HG03442 (cell line): ENCODE measurements at regions not wholly inside any gene's neighbourhood (a gene's known extent, or its start where the extent isn't known, plus 50 kb on each side); places are given as distances from the start of the nearest gene placed in this dataset.
"Not testable (repeated sequence)": the region's sequence is repeated elsewhere in the genome, so short reads cannot be mapped to it uniquely, and the experiment has no call there.

ENCODE experiments used
- ATAC-seq: cut with Tn5 transposase; IDR thresholded peaks from one replicate; pipeline ENCODE4 v1.9.1; 2021; ENCODE audit warnings: mild to moderate bottlenecking, moderate library complexity; ENCODE audit not compliant: unreplicated experiment

DNA sequence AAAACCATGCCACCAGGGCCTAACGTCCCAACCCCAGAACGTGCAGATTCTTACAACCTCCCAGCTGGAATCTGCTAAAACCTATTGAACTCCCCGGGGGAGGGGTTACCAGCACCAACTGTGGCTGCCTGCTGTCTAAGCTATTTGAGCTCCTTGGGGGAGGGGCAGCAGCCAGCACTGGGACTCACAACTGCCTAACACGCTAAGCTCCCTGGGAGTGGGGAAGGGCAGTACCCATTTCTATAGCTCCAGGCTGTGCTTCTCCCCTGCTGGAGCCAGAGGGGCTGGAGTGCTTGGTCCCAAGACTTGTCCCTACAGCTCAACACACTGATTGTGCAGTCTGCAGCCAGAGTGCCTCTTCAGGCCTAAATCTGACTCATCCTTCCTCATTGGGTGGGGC, 459.8 kb upstream of the FGF16 start:
- no peak for ATAC-seq

GRCh38 chrX:76996641-76997040, 450.5 kb upstream of the FGF16 start:
- no peak for ATAC-seq

DNA sequence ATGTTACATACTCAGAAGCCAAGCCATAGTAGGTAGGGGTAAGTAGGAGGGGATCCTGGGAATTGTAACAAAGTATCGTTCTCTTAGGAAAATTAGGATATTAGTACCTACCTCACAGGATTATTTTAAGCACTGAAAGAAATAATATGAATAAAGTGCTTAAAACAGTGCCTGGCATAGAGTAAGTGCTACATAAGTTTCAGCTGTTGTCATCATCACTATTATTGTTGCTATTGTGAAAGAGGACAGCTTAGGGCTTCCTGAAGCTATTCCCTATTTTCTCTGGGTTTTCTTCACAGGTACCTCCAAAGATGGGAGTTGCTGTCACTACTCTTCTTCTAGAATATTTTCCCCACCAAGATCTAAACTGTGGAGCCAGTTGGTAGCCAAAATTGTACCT, 443.7 kb upstream of the FGF16 start:
- ATAC-seq: no peak

DNA sequence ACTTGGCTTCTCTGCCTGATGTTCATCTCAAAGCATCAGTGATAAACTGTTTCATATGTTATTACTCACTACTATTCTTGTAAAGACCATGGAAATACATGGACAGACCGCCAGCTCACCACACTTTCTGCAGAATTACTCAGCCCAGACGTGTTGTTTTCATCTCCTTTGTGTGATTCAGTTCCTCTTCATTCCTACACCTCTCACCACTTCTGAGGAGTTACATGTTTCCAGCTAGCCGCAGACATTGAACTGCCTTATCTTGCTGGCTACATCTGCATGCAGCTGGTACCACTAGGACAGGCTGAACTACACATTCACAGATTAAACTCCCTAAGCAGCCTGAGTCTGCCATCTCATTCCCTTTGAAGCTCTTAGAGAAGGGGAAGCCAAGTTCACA, 443.2 kb upstream of the FGF16 start:
- no peak for ATAC-seq

- no peak for ATAC-seq
These were observed 437.5 kb upstream of the FGF16 start for GRCh38 chrX:77009691-77010090.

DNA sequence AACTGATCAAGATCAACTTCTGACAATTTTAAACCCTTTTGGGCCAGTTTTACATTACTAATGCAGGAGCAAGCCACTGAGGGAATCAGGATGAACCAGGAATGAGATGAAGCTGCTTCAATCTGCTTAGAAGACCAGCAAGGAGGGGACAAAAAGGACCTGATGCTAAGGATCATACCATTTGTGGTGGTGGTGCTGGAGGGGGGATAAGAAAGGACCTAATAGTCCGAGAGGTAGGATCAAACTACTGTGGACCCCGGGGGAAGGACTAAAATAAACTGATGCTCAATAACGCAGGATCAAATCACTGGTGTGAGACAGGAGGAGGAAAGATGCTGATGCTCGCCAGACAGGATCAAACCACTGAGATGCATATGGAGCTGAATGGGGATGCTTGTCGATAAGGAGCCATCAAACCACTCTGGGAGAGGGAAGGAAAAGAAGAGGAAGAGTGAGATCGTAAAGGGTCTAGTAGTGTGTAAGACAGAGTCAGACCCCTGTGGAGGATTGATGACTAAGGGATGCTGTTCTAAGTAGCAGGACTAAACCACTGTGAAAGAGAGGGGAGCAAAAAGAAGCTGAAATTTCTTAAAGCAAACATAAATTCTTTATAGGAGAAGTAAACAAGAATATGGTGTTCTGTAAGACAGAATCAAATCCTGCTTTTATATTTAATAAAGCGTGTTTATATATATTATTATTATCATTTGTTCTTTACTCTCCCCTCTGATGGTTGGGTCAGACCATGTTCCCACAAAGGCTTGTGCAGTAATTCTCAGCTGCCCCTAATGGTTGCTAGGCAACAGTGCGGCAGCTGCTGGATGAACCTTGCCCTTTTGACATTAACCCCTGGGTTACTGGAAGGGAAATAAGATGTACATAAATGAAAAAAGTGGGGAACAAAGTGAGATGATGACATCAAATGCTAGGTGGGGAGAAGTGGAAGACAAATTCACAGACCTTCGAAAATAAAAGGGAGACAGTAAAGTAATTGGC, 432.5 kb upstream of the FGF16 start:
- no peak for ATAC-seq

DNA sequence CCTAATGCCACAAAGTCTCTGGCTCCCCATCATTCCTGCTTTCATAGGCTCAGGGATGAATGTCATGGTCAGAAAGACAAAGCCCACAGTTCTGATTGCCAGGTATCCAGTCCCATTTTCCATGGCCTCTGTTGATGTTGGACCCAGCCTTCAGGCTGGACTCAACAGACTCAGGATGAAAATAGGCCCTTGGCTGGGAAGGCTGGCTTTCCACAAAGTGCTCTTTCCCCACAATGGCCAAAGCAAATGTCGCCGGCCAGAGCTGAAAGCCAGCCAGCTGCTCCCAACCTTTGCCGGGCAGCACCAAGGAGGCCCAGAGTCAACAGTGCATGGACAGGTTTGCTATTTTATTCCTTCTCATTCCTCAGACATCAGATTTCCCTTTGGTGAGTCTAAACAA, 430.1 kb upstream of the FGF16 start:
- ATAC-seq: no peak

- not testable (repeated sequence) for ATAC-seq
These were observed 400.9 kb upstream of the FGF16 start for GRCh38 chrX:77046180-77046810.

DNA sequence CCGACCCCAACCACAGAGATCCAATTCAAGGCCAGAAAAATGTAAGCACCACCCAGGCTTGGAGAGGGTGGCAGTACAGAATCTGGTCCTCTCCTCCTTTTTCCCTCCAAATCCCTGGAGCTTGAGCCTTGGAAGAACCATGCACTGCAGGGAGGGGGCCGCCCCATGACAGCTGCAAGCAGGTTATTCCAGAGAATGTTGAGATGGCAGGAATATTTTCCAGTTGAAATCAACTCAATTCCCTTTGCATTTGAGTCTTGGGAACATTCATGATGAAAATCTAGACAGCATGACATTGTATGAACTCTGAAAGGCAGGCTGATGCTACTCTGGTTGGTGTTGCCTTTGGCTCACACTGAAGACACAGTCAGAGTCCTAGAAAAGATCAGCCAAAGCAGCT, 386.6 kb upstream of the FGF16 start:
- no peak for ATAC-seq

DNA sequence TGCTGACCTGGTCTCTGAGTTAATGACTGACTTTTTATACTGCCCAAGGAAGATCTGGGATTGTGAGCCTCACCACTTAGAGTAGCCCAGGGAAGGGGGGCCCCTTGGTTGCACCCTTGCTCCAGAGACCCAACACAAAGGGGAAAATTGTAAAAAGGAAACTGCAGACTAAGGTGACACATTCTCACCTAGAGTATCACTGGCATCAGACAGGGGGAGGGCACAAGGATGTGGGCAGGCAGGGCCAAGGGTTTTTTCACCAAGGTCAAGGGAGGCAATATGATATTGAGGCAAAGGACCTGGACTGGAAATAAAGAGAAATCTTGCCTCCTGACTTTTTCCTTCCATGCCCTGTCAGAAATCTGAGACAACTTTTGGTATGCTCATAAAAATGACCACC, 386.2 kb upstream of the FGF16 start:
- ATAC-seq: no peak

- no peak for ATAC-seq
These were observed 385.6 kb upstream of the FGF16 start for GRCh38 chrX:77061545-77061944.

- no peak for ATAC-seq
These were observed 381.3 kb upstream of the FGF16 start for GRCh38 chrX:77065896-77066295.

DNA sequence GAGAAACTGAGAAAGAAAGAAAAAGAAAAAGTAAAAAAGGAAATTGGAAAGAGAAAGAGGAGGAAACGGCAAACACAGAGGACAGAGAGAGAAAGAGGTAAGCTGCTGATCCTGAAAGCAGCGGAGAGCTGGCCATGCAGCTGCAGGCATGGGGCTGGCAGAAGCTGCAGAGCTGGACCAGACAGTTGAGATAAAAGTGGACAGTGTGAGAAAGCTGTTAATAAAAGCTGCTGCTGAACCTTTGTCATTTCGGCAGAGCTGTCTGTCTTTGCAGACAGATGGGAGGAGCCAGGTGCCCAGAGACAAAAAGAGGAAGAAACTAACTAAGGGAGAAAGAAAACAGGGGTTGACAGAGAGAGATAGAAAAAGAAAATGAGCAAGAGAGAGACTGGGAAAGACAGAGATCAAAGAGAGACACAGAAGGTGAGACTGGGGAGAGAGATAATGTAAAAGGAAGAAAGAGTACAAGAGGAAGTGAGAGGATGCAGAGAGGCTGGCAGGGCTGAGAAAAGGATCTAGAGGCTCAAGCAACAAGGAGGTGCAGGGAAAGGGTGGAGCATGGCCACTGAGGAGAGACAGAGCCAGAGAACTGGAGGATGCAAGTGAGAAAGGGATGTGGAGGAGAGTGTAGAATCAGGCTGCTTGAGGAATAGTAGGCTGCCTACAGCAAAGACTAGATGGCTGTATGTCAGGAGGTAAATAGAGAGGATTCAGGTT, 376.8 kb upstream of the FGF16 start:
- no peak for ATAC-seq

- no peak for ATAC-seq
These were observed 370.3 kb upstream of the FGF16 start for GRCh38 chrX:77076896-77077295.

DNA sequence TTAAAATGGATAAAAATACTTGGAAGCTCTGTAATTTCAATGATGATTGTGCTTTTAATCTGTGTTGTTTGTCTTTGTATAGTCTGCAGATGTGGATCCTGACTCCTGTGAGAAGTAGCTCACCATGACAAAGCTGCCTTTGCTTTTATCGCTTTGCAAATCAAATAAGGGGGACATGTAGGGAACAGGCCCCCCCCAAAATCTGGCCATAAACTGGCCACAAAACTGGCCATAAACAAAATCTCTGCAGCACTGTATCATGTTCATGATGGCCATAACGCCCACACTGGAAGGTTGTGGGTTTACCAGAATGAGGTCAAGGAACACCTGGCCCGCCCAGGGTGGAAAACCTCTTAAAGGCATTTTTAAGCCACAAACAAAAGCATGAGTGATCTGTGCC, 366.0 kb upstream of the FGF16 start:
- ATAC-seq: not testable (repeated sequence)

- ATAC-seq: no peak
These were observed 361.8 kb upstream of the FGF16 start for GRCh38 chrX:77085372-77085771.

DNA sequence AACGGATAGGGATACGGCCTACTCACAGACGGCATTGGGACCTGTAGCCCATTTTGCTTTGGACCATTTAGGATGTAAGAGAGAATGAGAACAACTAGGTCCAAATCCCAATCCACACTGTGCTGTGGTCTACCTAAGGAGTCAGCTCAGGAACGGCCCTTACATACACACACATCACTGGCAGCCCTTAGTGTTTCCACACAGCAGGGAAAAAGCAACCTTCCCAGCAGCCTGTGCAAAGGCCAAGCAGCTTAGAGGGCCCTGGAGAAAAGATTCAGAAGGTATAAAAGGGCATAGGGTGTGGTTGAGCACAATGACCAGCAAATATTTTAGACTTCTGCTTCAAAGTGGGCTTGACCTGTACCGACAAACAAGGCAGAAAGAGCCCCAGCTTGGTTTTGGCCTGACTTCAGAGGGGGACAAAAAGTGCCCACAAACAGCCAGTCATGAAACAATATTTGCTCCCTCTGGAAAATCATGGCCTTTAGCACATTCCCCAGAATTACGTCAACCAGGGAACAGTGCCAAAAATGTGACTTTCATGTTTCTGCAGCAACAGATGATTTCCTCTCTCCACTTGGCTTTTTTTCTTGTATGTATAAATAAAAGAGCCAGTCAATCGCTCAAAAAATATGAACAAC, 359.5 kb upstream of the FGF16 start:
- ATAC-seq: no peak

DNA sequence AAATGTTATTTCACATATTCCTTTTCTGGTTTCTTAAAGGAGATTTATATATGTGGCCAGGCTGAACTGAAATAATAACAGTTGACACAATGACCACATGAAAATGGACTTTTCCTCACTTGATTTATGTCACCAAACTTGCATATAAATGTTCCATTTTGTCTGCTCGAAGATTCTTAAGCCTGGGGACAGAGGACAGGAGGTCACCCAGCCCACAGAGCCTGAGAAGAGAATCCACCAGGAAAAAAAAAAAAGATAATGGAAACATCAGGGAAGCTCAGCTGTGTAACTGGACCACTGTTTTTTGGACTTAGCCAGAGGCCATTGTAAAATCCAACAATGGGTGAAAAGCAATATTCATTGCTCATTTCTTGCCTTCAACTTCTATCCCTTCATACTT, 359.0 kb upstream of the FGF16 start:
- no peak for ATAC-seq

- ATAC-seq: no peak
These were observed 332.7 kb upstream of the FGF16 start for GRCh38 chrX:77114501-77114900.

DNA sequence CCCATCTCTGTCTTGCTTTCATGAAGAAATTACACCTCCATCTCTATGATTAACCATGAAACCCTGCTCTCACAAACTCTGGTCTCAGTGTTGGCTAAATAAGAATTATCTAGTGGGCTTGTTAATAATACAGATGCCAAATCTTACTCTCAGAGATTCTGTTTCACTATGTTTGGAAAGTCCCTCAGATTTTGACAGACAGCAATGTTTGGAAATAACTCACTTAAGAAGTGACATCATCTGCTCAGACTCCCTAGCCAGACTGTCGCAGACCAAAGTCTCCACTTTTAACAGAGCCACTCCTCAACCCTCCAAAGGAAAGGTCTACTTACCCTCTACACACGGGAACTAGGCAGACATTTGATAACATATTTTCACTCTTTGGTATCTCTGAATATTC, 328.5 kb upstream of the FGF16 start:
- ATAC-seq: no peak

DNA sequence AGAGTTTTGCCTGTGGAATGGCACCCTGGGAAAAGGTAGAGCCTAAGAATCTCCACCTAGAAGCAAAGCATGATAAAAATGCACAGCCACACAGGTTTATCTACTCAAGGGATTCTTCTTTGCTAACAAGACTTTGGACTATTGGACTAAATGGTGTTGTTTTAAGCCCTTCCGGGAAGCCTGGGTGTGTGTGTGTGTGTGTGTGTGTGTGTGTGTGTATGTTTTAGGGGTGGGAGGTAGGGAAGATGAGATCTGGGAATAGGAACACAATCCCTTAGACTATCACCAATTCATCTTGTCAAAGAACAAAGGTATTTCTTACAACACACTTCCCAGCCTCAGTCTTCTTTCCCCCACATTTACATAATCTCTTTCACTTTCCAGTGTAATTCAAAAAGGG, 327.5 kb upstream of the FGF16 start:
- no peak for ATAC-seq
